Mesothelial cell of epicardium (in vitro differentiated cells): ENCODE measurements at regions not wholly inside any gene's neighbourhood (a gene's known extent, or its start where the extent isn't known, plus 50 kb on each side); places are given as distances from the start of the nearest gene placed in this dataset.
"Not testable (repeated sequence)": the region's sequence is repeated elsewhere in the genome, so short reads cannot be mapped to it uniquely, and the experiment has no call there.

Experiments
- DNase-seq, 2 experiments: peaks; one replicate each; pipeline ENCODE4 v3.0.0; 2021; ENCODE audit warnings: low spot score in 2 of 2; ENCODE audit not compliant: unreplicated experiment in 2 of 2
- H3K27ac Mint-ChIP-seq: 2 replicates; pipeline ENCODE4 v1.8.0; 2021; ENCODE audit warnings: mixed read lengths
- H3K27me3 Mint-ChIP-seq: 2 replicates; pipeline ENCODE4 v1.8.0; 2021; ENCODE audit warnings: low read depth, mixed read lengths
- H3K36me3 Mint-ChIP-seq: 2 replicates; pipeline ENCODE4 v1.8.0; 2021; ENCODE audit warnings: mixed read lengths
- H3K4me1 Mint-ChIP-seq: 2 replicates; pipeline ENCODE4 v1.8.0; 2021; ENCODE audit warnings: mixed read lengths
- H3K4me3 Mint-ChIP-seq: 2 replicates; pipeline ENCODE4 v1.8.0; 2021; ENCODE audit warnings: mild to moderate bottlenecking, moderate library complexity, mixed read lengths
- H3K9me3 Mint-ChIP-seq: 2 replicates; pipeline ENCODE4 v1.8.0; 2021; ENCODE audit warnings: mixed read lengths
- TF ChIP-seq, protein P1 (sequence below): fragments of 200-600 bp; sonication (generic); IDR thresholded peaks from one replicate; pipeline ENCODE4 v1.5.0; 2021; ENCODE audit warnings: antibody characterized with exemption; ENCODE audit not compliant: unreplicated experiment

DNA sequence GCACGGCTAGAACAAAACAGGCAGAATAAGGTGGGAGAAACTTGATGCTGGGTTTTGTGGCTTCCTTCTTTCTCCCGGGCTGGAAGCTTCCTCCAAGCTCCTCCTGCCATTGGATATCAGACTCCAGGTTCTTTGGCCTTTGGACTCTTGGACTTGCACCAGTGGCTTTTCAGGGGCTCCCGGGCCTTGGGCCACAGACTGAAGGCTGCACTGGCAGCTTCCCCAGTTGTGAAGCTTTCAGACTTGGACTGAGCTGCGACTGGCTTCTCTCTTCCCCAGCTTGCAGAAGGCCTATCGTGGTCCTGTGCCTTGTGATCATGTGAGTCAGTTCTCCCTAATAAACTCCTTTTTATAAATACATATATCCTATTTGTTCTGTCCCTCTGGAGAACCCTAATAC, 364.4 kb downstream of the DNAH5 start:
- Mint-ChIP-seq H3K4me1 (no peaks in the 10 kb centered on the region), H3K36me3 (no peaks in the 10 kb centered on the region), H3K9me3 (no peaks in the 10 kb centered on the region), H3K27me3 (no peaks in the 10 kb centered on the region), H3K4me3 (no peak overlapping the region), H3K27ac (no peak overlapping the region)
- TF ChIP-seq, protein P1, sequence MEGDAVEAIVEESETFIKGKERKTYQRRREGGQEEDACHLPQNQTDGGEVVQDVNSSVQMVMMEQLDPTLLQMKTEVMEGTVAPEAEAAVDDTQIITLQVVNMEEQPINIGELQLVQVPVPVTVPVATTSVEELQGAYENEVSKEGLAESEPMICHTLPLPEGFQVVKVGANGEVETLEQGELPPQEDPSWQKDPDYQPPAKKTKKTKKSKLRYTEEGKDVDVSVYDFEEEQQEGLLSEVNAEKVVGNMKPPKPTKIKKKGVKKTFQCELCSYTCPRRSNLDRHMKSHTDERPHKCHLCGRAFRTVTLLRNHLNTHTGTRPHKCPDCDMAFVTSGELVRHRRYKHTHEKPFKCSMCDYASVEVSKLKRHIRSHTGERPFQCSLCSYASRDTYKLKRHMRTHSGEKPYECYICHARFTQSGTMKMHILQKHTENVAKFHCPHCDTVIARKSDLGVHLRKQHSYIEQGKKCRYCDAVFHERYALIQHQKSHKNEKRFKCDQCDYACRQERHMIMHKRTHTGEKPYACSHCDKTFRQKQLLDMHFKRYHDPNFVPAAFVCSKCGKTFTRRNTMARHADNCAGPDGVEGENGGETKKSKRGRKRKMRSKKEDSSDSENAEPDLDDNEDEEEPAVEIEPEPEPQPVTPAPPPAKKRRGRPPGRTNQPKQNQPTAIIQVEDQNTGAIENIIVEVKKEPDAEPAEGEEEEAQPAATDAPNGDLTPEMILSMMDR, result no peak
- DNase-seq, result no peak

DNA sequence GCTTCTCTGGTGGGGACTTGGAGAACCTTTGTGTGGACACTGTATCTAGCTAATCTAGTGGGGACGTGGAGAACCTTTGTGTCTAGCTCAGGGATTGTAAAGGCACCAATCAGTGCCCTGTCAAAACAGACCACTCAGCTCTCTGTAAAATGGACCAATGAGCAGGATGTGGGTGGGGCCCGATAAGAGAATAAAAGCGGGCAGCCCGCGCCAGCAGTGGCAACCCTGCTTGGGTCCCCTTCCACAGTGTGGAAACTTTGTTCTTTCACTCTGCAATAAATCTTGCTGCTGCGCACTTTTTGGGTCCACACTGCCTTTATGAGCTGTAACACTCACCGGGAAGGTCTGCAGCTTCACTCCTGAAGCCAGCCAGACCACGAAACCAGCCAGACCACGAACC, 365.4 kb downstream of the DNAH5 start:
- H3K27me3 Mint-ChIP-seq, DNase-seq, H3K4me1 Mint-ChIP-seq, H3K9me3 Mint-ChIP-seq, H3K27ac Mint-ChIP-seq, H3K4me3 Mint-ChIP-seq, H3K36me3 Mint-ChIP-seq: not testable (repeated sequence)

DNA sequence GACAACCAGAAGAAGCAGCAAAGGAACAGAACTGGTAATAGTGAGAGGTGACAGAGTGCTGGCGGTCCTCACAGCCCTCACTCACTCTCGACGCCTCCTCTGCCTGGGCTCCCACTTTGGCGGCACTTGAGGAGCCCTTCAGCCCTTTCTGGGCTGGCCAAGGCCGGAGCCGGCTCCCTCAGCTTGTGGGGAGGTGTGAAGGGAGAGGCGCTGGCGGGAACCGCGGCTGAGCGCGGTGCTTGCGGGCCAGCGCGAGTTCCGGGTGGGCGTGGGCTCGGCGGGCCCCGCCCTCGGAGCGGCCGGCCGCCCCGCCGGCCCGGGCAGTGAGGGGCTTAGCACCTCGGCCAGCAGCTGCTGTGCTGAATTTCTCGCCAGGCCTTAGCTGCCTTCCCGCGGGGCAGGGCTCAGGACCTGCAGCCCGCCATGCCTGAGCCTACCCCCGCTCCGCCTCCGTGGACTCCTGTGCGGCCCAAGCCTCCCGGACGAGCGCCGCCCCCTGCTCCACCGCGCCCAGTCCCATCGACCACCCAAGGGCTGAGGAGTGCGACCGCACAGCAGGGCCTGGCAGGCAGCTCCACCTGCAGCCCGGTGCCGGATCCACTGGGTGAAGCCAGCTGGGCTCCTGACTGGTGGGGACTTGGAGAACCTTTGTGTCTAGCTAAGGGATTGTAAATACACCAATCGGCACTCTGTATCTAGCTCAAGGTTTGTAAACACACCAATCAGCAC, 366.0 kb downstream of the DNAH5 start:
- not testable (repeated sequence) for H3K4me3 Mint-ChIP-seq, H3K9me3 Mint-ChIP-seq

DNA sequence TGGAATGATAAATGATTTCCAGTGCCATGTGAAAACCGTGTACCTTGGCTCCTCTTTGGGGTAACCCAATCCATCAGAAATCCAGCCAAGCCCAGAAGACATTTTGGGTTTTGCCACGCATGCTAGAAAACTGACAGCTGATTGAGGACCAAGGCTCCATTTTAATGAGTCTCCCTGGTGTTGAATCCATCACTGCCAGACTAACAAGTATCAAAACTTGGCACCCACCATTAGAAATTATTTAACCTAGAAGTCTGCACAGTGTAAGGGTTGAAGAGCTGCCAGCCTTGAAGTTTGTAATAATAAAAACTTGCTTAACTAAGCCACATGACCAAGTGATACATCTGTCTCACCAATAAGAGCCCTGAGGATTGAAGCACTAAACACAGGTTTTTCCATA, 369.9 kb downstream of the DNAH5 start:
- Mint-ChIP-seq H3K27me3 (no peaks in the 10 kb centered on the region), H3K4me1 (no peaks in the 10 kb centered on the region), H3K9me3 (no peaks in the 10 kb centered on the region), H3K4me3 (no peak overlapping the region), H3K36me3 (no peaks in the 10 kb centered on the region), H3K27ac (no peak overlapping the region)
- DNase-seq, result no peak
- TF ChIP-seq, protein P1, result no peak

More for the DNA sequence above, 366.0 kb downstream of the DNAH5 start:
- not testable (repeated sequence) for H3K4me1 Mint-ChIP-seq, H3K27ac Mint-ChIP-seq, H3K27me3 Mint-ChIP-seq, DNase-seq, H3K36me3 Mint-ChIP-seq

DNA sequence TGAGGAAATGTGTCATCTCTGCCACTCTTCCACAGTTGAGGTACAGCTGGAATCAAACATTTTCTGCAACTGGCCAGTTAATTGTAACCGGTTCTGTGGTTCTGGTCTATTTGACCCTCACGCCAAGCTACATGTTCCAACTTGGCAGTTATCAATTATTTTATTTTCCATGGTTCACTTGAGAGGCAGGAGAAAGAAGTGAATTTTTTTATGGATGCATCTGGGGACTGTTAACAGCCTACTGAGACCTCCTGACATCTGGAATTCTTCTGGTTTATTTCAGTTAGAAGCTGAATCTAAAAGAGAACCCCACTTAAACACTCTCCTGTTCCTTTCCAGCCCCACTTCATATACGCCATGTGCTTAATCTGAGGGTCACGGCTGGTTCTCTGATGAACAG, 372.3 kb downstream of the DNAH5 start:
- TF ChIP-seq, protein P1, result no peak
- H3K4me3 Mint-ChIP-seq, result no peak overlapping the region
- no peak for DNase-seq
- H3K9me3 Mint-ChIP-seq, result no peaks in the 10 kb centered on the region
- H3K27ac Mint-ChIP-seq, result no peak overlapping the region
- peaks cover 6% of the 10 kb centered on the region for H3K4me1 Mint-ChIP-seq
- no peaks in the 10 kb centered on the region for H3K27me3 Mint-ChIP-seq
- H3K36me3 Mint-ChIP-seq, result no peaks in the 10 kb centered on the region

DNA sequence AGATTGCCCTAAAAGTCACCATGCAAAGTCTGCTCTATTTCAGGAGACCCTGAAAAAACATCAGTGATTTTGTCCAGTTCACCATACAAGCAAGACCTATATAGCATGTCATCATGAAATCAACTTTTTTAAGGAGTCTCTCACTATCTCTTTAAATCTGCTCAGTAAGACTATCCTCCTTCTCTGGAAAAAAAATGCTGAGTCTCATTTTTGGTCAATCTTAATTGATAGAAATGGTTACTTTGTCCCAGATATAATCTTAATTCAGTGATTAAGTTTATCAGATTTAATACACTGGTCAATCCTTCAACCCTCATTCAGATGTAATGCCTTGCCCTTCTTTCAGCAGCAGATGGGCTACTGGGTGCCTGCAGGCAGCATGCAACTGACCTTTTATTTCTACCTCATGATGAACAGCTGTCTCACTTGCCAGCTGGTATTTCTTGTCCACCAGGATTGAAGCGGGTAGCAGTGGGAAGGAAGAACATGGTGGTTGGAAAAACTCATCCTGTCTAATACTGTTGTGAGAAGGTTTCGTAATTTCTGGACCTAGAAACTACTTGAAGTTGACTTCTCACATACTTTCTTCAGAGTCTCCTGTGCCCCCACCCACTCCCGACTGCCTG, 375.3 kb downstream of the DNAH5 start:
- DNase-seq, result no peak
- peaks cover 11% of the 10 kb centered on the region for H3K9me3 Mint-ChIP-seq
- H3K27ac Mint-ChIP-seq, result no peak overlapping the region
- TF ChIP-seq, protein P1, result no peak
- H3K4me1 Mint-ChIP-seq, result peaks cover 6% of the 10 kb centered on the region
- no peaks in the 10 kb centered on the region for H3K27me3 Mint-ChIP-seq
- H3K36me3 Mint-ChIP-seq, result no peaks in the 10 kb centered on the region
- H3K4me3 Mint-ChIP-seq, result no peak overlapping the region
